NB4 (cell line): ENCODE measurements at regions not wholly inside any gene's neighbourhood (a gene's known extent, or its start where the extent isn't known, plus 50 kb on each side); places are given as distances from the start of the nearest gene placed in this dataset.

ENCODE experiments used
- DNase-seq: peaks from one replicate; pipeline ENCODE4 v3.0.0; 2010; ENCODE audit warnings: low read depth
- H3K4me3 ChIP-seq: one replicate; pipeline ENCODE4 v1.5.1; 2011; ENCODE audit warnings: mild to moderate bottlenecking, low read depth, low read length, moderate library complexity
- MYC ChIP-seq: IDR thresholded peaks from 2 replicates; pipeline ENCODE4 v1.6.1; 2011; ENCODE audit warnings: low read depth, low read length
- POLR2A ChIP-seq: IDR thresholded peaks from 2 replicates; pipeline ENCODE4 v1.6.1; 2011; ENCODE audit warnings: mild to moderate bottlenecking; ENCODE audit not compliant: insufficient read length; ENCODE audit errors: extremely low read depth
- TF ChIP-seq, protein P1 (sequence below): IDR thresholded peaks from one replicate; pipeline ENCODE4 v1.5.1; 2012; ENCODE audit warnings: low read depth, low read length
- TF ChIP-seq, protein P2 (sequence below): IDR thresholded peaks from 2 replicates; pipeline ENCODE4 v1.6.1; 2011; ENCODE audit warnings: low read depth, low read length

DNA sequence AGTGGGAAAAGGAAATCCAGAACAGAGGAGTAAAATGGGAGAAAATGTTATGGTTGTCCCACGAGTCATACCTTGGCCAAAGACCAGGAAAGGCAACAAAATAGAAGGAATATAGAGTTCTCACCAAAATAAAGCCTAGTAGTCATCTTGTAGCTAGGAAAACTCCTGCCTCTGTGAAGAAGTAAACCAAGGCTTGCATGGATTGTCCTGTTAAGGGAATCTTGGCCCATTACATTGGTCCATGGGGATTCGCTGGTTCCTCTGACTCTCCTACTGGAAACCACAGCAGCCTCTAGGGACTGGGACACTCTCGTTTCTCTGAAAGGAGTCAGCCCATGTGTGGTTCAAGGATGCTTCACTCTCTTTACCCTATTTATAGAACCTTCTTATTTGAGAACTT is 62.9 kb upstream of the FNDC3B start:
- TF ChIP-seq, protein P1, sequence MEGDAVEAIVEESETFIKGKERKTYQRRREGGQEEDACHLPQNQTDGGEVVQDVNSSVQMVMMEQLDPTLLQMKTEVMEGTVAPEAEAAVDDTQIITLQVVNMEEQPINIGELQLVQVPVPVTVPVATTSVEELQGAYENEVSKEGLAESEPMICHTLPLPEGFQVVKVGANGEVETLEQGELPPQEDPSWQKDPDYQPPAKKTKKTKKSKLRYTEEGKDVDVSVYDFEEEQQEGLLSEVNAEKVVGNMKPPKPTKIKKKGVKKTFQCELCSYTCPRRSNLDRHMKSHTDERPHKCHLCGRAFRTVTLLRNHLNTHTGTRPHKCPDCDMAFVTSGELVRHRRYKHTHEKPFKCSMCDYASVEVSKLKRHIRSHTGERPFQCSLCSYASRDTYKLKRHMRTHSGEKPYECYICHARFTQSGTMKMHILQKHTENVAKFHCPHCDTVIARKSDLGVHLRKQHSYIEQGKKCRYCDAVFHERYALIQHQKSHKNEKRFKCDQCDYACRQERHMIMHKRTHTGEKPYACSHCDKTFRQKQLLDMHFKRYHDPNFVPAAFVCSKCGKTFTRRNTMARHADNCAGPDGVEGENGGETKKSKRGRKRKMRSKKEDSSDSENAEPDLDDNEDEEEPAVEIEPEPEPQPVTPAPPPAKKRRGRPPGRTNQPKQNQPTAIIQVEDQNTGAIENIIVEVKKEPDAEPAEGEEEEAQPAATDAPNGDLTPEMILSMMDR = no peak
- TF ChIP-seq MYC (no peak), POLR2A (no peak)
- TF ChIP-seq, protein P2, sequence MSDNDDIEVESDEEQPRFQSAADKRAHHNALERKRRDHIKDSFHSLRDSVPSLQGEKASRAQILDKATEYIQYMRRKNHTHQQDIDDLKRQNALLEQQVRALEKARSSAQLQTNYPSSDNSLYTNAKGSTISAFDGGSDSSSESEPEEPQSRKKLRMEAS = no peak
- DNase-seq = peak; percentile 87
- peak overlapping the region; percentile 51 for H3K4me3 ChIP-seq

DNA sequence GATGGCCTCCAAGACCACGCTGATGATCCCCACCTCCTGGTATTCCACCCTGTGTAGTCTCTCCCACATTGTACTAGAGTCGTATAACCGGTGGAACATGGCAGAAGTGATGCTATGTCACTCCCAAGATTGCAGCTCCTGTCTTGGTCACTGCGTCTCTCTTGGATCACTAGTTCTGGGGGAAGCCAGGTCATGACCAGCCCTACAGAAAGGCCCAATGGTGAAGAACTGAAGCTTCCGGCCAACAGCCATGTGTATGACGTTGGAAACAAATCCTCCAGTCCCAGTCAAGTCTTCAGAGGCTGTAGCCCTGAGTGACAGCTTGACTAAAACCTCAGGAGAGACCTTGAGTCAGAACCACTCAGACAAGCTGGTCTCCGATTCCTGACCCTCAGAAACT is 61.9 kb upstream of the FNDC3B start:
- H3K4me3 ChIP-seq = peak overlapping the region; percentile 51
- DNase-seq = peak; percentile 86
- TF ChIP-seq MYC (no peak), POLR2A (no peak)
- TF ChIP-seq, protein P1 = no peak
- TF ChIP-seq, protein P2 = no peak; the same call in 1 of the 2 replicates

DNA sequence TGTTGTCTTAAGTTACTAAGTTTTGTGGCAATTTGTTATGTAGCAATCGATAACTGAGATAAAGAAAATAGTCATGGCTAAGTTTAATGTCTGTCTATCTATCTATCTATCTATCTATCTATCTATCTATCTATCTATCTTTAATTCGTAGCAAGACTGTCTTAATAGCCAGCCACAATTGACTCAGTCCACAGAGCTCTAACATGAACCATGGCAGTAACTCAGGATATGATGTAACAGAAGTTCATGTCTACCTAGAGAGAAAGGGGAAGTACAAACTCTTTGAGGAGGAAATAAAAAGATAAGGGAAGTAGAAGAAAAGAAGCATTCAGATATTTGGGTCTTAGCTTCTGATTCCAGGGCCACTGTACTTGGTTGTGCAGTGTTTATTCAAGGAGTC is 61.5 kb upstream of the FNDC3B start:
- DNase-seq = peak; percentile 91
- peak overlapping the region; percentile 51 for H3K4me3 ChIP-seq
- peak; percentile 18; the same call in 1 of the 2 replicates for TF ChIP-seq MYC
- TF ChIP-seq, protein P1 = no peak

DNA sequence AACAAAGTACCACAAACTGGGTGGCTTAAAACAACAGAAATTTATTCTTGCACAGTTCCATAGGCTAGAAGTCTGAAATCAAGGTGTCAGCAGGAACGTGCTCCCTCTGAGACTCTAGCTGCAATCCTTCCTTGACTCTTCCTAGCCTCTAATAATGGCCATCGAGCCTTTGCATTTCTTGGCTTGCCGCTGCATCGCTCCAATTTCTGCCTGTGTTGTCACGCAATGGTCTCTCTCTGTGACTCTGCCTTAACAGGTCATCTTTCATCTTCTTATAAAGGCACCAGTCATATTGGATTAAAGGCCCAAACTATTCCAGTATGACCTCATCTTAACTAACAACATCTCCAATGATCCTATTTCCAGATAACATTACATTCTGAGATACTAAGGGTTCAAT is 61.0 kb upstream of the FNDC3B start:
- DNase-seq = no peak
- H3K4me3 ChIP-seq = no peak overlapping the region
- TF ChIP-seq POLR2A = no peak
- TF ChIP-seq MYC = no peak
- TF ChIP-seq, protein P1 = no peak
- TF ChIP-seq, protein P2 = no peak

DNA sequence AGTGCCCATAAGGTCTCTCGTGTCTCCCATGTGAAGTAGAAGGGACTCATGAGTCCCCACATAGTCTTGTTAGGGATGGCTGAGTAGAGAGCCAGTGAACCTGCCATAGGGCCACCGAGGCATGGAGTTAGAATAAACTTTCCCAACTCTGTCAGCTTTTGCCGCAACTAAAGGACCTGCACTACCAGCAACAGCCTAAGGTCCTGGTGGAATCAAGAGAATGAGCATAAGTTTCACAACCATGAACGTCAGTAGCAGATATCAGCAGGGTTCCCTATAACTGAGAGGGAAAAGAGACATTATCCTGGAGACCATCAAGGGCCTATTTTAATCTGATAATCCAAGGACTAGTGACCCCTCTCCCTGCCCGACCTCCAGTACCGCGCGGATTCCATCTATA is 60.3 kb upstream of the FNDC3B start:
- TF ChIP-seq POLR2A = no peak
- TF ChIP-seq MYC = no peak
- TF ChIP-seq, protein P1 = no peak
- TF ChIP-seq, protein P2 = no peak
- no peak overlapping the region for H3K4me3 ChIP-seq
- peak; percentile 59 for DNase-seq

DNA sequence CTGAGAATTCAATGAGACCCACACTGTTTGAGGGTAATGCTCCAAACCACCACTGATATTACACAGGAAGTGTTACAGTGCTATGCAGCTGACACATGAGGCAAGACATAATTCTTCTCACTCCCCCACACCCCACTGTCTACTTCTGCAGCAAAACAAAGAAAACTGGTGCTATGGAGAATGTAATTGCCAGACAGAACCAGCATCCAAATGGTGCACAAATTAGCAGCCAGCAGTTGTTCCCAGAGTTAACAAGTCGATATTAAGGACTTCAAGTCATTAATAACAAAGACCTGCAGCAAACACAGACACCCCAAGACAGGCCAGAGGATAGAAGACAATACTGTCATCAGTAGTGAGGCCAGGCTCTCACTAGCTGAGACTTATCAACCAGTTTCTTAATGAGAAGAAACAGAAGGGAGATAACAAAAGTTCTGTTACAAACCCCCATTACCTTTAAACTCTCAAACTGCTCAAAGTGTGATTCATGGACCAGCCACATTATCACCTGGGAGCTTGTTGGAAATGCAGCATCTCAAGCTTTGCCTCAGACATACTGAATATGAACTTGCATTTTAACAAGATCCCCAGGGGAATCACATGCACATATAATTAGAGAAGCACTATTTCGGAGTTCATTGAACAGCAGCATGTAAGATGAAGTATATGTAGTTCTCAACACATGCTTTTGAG is 58.7 kb upstream of the FNDC3B start:
- peak overlapping the region; percentile 37 for H3K4me3 ChIP-seq
- DNase-seq = peak; percentile 94
- TF ChIP-seq, protein P2 = no peak
- TF ChIP-seq, protein P1 = no peak
- no peak for TF ChIP-seq POLR2A
- TF ChIP-seq MYC = no peak
